GM19043 (cell line): ENCODE measurements at regions not wholly inside any gene's neighbourhood (a gene's known extent, or its start where the extent isn't known, plus 50 kb on each side); places are given as distances from the start of the nearest gene placed in this dataset.

Source experiments
- ATAC-seq: cut with Tn5 transposase; IDR thresholded peaks from one replicate; pipeline ENCODE4 v1.9.1; 2021; ENCODE audit warnings: low read depth; ENCODE audit not compliant: unreplicated experiment

DNA sequence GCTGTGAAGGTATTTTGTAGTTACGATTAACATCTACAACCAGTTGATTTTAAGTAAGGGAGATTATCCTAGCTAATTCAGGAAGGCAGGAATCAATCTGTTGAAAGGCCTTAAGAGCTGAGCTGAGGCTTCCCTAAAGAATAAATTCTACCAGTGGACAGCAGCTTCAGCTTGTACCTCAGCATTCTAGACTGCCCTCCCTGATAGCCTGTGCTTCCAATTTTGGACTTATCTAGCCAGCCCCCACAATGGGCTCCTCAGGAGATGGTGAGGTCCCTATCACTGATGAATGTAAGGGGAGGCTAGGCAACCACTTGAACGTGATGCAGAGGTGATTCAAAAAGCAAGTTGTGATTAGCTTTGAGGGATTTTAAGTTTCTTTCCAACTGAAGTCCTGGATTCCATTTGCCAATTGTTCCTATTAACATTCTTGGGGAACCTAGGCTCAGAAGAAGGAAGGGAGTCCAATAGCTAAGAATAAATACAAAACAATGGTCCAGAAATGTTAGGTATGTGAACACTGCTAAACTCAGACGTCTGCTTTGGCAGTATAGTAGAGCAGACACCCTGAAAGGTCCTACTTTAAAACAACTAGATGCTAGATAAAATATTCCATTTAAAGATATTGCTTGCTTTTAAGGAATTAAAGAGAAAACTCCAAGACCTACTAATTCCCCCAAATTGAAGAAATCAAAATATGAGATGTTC is 404.3 kb upstream of the TENM4 start:
- no peak for ATAC-seq

DNA sequence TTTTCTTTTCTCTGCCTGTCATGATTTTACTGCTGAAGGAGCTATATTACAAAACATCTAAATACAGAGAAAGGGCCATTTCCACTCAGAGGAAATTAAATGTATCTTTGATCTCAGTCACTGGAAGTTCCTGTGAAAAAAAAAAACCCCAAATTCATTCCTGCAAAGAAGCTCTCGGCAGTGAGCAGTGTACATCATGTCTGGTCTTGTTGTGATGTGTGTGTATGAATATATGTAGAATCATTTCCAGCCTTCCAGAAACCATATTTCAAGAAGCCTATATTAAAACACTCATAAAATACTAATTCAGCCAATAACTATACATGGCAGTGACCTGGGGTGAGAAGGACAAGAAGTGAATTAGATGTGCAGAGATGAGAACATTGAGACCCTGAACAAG is 393.2 kb upstream of the TENM4 start:
- no peak for ATAC-seq

DNA sequence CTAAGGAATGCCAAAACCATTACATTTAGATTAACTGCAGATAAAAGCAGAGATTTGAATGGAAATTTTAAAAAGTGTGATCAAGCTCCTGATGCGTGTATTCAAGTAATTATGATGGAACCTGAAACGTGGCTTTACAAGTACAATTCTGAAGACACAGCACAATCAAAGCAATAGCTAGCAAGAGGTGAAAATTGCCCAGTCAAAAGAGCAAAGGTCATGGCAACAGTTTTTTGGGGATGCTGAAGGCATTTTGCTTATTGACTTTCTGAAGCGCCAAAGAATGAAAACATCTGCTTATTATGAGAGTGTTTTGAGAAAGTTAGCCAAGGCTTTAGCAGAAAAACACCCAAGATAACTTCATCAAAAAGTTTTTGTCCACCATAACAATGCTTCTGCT is 389.6 kb upstream of the TENM4 start:
- ATAC-seq = no peak

DNA sequence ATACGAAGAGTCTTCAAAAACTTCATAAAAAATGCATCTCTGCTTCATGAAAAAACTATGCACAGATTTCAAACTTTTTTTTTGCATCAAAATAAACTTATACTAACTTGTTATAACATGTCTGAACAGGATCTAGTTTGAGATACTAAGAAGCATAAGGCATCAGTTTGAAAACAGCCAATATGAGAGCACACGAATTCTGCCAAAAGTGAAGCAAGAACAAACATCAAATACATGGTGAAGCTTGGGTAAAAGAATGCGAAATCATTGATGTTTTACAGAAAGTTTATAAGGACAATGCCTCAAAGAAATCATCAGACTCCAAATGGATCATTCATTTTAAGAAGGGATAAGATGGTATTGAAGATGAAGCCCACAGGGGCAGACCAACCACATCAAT is 389.1 kb upstream of the TENM4 start:
- ATAC-seq = no peak

DNA sequence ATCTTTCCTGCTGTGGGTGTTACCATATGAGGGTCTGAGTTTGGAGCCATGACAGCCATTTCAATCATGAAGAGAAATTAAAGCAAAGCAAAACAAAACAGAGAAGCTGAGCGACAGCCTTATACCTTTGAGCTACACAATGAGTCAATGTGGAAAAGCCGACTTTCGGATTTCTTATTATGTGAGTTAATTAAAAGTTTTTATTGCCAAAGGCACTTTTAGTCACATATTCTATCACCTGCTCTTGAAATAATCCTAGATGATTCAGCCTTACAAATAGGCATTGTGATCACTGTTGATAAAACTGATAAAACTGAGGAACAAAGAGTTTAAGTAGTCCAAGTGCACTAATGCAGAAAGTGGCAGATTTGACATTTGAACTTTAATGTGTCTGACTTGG is 381.9 kb upstream of the TENM4 start:
- no peak for ATAC-seq

DNA sequence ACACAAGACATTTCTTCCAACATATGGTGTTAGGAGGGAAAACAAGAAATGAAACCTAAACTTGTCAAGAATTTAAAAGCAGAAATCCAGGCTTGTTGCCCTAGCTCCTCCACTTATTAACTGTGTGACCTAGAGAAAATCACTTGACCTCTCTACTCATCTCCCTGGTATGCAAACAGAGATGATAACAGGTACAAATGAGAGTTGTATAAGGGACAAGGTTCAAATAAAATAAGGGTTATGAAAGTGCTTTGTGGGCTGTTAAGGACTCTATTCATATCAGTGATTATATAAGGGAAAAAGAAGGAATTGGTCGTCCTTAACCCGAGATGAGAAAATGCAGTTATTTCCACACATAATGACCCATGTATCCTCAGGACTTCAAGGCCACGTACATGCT is 372.7 kb upstream of the TENM4 start:
- no peak for ATAC-seq

DNA sequence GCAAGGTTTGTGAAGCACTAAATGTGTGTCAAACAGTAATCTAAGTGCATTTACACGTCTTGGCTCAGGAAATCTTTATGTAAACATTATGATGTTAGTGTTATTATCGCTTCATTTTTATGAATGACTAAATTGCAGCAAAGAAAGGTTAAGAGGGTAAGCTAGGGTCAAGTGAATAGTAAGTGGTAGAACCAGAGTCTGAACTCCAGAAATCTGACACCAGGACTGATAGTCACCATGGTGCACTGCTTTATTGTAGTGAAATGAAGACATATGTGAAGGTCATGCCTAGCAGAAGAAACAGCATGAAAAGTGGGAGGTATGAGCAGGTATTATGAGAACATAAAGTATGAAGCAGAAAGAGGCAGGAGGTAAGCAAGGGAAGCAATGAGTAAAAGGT is 368.7 kb upstream of the TENM4 start:
- ATAC-seq = no peak

DNA sequence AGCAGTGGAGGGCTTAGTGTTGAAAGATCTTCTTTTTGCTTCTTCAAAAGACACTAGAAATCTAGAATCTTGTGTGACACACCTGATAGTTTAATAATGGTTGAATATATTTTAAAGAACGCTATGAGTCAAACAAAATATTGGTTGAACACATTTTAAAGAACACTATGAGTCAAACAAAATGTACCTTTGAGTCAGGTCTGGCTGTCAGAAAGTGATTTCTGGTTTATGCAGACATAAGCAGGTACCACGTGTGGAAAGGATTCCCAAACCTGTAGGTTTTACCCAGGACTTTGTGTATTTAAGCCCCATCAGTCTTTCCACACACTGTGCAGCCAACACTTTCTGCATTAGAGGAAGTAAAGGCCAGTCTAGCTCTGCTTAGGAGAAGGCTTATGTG is 366.7 kb upstream of the TENM4 start:
- no peak for ATAC-seq

DNA sequence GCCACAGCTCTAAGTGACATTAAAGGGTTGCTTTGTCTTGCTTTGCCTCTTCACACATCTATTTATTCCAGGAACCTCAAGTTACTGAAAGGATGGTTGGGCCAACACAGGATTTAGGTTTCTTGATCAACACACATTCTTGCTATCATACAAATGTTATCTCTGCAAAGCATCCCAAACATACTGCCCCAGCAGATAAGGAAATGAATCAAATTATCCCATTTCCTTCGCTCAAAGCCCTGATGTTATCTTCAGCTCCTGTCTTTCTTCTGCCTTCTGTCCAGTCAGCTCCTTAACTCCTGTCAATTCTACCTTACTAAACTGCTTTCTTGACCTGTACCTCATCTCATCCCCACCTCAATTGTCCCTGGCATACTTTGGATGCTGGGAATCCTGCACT is 355.9 kb upstream of the TENM4 start:
- no peak for ATAC-seq

DNA sequence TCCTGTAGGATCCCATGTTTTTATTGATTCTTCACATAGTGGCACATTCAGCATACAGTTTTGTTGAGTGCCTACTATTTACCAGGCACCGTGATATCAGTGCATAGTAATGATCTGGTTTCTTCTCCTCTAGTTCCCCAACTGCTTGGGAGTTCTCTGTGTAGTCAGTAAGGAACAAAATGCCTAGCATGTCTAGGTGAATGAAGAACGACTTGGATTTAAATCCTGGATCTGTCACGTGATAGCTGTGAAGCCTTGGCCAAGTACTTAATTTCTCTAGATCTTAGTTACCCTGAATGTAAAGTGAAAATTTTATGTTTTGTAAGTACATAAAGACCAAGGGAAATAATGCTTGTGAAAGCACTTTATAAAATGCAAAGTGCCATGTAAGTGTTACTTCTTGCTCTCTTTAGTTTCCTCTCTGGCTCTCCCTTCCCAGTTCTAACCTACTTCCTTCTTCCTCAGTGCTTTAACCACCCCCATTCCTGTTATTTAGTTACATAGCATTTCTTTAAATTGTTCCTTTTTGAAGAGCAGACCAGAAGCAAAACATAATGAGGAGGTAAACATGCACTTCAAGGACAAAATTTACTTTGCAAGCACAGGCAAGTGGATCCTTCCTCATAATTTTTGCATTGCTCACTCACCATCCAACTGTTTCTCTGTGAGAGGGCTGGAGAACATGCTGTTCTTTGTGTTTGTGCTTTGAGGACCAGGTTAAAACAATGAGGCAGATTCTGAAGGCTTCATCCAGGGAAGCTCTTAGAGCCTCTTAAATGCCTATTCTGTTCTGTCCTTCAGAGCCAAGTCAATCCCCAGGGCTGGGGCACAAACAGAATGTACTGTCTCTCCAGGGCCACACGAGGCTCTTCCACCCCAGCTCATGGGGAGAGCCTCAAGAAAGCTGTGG is 353.9 kb upstream of the TENM4 start:
- ATAC-seq = no peak

DNA sequence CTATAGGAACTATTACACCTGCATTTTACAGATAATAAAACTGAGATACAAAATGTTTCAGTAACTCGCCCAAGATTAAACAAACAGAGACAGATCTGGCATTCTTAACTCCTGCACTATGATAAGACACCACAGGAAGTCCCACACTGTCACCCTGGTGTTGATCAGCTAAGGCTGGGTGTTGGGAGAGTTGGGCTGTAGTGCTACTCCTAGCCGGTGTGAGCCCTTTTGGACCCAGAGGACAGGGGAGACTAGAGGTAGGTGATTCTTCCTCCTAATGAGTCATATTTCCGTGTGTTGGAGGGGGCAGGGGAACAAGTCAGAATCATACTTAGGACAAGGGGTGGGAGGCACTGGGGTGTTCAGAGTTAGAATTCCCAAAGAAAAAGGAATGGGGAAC is 353.2 kb upstream of the TENM4 start:
- ATAC-seq = no peak

DNA sequence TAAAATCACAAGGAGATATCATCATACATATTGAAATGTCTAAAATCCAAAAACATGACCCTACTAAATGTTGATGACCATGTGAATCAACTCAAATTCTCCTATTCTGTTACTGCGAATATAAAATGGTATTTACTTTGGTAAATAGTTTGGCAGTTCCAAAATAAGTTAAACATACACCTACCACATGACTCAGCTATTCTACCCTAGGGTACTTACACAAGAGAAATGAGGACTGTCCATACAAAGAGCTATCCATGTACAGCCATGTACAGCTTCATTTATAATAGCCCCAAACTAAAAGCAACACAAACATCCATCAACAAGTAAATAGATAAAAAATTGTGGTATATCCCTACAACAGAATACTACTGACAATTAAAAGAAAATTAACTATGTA is 346.1 kb upstream of the TENM4 start:
- no peak for ATAC-seq

DNA sequence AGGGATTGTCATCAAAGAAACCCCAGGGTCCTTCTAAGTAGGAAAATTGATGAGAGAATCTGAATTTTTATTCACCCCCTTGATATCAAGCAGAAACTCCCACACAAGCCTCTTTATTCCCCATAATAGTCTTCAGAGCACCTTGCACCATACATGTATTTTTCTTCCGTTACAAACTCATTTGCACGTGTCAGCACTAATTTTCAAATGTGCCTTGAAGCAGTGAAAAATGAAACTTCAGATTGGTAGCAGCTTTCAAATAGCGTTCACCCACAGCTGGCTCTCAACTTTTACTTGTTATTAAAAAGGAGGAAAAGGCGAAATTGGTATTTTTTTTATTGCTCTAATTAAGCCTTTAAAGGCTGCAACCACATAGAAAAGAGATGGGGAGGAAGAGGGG is 343.0 kb upstream of the TENM4 start:
- ATAC-seq = no peak

DNA sequence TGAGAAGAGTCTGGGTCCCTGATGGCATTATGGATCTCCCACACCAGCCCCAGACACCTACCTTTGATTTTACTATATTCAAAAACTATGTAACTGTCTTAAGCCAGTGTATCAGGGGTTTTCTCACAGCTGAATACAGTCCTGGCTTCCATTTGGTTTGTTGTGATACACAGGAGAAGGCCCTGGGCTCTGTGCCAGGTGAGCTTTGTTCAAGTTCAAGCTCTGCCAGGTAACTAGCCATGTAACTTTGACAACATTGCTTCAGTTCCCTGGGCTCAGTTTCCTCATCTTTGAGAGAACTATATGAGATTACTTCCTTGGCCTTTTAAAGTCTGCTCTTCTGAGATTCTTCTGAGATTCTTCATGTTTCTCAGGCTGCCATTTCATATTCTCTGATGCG is 327.5 kb upstream of the TENM4 start:
- no peak for ATAC-seq

DNA sequence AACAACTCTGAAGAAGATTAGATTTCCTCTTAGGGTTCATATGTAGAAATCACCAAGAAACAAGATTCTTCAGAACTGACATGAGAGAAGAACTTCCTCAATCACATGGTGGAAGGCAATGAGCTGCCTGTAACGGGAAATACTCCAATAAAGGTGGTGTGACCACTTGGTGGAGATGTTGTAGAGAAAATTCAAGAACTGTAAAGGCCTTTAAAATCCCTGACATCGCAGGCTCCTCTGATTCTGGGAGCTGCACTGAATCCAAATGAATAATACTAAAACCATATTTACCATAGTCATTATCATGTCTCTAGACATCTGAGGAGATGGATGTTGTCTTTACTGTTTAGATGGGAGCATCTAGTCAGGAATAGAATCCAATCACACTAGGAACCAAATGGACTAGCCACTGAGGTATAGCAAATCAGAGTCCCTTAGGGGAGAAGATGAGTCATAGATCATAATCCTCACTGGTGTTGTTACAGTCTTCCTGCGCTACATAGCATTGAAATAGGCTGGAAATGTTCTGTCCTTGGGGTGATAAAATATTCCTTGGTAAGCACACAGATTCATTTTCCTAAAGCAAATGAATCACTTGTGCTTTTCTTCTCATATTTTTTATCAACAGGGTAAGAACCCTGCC is 321.6 kb upstream of the TENM4 start:
- ATAC-seq = no peak

DNA sequence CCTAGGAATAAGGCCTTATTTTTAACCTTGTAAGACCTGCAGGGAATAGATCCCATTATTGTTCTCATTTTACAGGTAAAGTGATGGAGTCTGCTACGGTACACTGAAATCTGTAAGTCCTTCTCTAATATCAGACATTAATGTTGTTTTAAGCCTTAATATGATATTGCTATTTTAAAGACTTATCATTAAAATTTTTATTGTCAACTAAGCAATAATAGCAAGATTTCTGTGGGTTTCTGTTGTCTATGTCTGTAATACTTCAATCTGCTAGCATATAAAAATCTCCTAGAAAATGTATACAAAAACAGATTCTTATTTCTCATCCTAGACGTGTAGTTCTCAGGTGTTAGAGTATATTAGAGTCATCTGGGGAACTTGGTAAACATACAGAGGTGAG is 317.5 kb upstream of the TENM4 start:
- no peak for ATAC-seq

DNA sequence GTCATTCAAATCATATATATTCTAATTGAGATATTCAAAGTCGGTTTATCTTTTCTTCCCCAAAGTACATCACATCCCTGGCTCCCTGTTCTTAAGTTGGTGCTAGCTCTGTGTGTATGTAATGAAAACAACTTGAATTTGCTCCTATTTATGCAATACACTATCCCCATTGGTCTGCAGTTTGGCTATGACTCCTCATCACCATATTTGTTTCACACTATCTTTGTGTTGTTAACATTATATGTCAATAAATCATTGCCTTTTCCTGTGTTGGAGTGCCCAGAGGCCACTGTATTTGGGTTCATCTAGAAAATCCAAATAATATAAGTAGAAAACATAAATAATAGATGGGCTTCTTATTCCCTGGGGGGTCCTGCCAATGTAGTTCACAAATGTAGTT is 306.6 kb upstream of the TENM4 start:
- ATAC-seq = no peak

DNA sequence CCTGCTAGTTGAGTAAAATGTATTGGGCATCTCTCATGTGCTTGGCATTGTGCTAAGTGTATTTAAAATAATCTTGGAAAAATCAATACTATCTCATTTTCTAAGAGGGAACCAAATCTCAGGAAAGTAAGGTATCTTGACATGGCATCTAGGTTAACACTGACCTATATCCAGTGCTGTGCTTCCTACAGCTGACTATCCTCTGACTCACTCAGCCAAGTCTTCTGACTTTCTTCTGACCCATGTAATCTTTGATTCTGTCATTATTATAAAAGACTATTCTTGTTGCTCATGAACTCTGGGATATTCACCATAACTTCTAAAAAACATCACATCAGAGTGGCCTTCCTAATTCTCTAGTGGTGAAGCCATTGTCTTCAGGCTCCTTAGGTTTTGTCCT is 304.1 kb upstream of the TENM4 start:
- ATAC-seq = no peak

DNA sequence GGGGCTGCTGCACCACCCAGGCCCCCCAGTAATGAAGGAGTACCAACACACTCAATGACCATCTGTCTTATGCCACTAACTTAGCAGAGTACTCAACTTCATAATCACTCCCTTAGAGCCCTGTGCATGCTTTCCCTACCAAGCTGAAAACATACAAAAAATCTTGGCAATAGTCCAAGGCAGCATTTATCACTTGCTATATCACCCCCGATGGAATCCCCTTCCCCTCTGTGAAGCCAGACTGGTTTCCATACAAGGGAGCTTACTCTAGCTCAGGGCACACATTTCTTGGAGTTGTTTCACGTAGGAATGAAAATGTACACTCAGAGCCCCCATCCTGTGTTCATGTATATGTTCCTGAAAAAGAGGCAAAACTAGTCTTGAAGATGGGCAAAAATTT is 301.3 kb upstream of the TENM4 start:
- no peak for ATAC-seq

DNA sequence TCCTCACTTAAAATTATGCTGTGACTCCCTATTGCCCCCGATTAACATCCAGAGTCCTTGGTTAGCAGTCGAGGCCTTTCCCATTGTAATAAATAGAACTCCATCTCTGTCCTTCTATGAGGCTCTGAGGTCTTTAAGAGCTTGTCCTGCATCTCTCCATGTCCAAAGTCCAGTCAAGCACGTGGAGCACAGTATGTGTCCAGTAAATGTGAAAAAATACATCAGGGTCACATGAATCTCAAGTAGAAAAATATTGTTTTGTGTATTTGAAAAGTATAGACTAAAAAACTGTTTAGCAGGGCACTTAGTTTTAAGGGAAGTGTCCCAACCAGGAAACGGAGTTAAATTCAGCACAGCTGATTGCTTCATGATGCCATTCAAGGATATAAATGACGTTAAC is 298.8 kb upstream of the TENM4 start:
- no peak for ATAC-seq

DNA sequence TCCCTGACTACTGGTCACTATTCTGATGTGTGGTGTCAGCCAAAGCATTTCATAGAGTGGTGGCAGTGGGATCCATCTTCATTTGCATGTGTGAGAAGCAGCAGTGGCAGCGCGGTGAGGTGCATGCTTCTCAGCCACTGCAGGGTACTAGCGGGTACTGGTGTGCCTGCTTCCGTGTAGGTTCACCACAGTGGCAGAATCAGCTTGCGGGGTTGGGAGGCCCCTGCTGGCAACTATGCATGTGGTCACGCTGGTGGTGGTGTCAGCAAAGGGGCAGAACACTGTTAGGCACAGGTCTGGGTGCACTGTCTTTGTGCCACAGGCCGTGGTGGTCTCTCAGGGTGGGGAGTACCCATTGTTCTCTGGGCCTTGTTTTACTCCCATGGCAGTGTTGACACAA is 286.4 kb upstream of the TENM4 start:
- ATAC-seq = no peak

DNA sequence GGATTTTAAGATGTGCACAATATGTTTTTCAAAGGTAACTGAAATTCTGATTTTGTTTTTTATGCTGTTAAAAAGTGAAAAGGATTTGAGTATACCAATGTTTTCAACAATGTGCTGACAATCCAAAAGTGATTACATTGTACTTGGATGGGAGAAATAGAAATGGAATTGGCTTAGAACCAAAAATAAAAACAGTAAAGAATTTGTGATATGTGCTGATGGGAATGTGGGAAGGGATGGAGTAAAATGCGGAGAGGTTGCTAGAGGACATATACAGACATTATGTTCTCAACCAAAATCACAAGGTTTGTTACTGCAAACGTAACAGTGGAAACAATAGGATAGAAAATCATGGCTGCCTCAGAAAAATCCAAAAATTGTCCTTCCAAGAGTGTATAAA is 279.3 kb upstream of the TENM4 start:
- ATAC-seq = no peak
